HCT116 (cell line): ENCODE measurements at regions not wholly inside any gene's neighbourhood (a gene's known extent, or its start where the extent isn't known, plus 50 kb on each side); places are given as distances from the start of the nearest gene placed in this dataset.

Source experiments
- ATAC-seq: fragments of 200-7000 bp; cut with Tn5 transposase; 2 replicates; pipeline ENCODE4 v1.9.1; 2020; ENCODE audit warnings: mild to moderate bottlenecking, moderate library complexity
- BruUV-seq: library from RNA; stranded (reverse); fragments of 400-500 nt; replicated peaks from 2 replicates; lab custom pipeline; 2021; lab: Mats Ljungman, UMichigan
- CTCF ChIA-PET: fragments of 300-600 bp; sonication (Branson Sonifier 250); formaldehyde crosslinking; loops from one replicate; lab custom pipeline; 2021; ENCODE audit warnings: antibody characterized with exemption; lab: Charles Lee
- POLR2A ChIA-PET: fragments of 300-600, 350-600 bp; sonication (Branson Sonifier 250); formaldehyde crosslinking; loops from one replicate; lab custom pipeline; 2021; ENCODE audit warnings: antibody characterized with exemption; lab: Charles Lee
- RAD21 ChIA-PET, 2 experiments: fragments of 300-600 bp; sonication (Branson Sonifier 250); formaldehyde crosslinking; loops; one replicate each; lab custom pipeline; 2023; ENCODE audit warnings: low total read pairs in 2 of 2; ENCODE audit not compliant: uncharacterized antibody in 2 of 2, unreplicated experiment in 2 of 2, low non-redundant PET in 1 of 2; lab: Charles Lee
- DNase-seq: peaks from one replicate; pipeline ENCODE4 v3.0.0-alpha.2; 2010; ENCODE audit warnings: low read depth, low spot score
- H2AFZ ChIP-seq: fragments of 200-600 bp; shearing (Covaris generic), sonication (generic); 2 replicates; pipeline ENCODE4 v1.6.1; 2017; ENCODE audit warnings: low read depth, mixed run types, mixed read lengths, antibody characterized with exemption, low read length; ENCODE audit not compliant: poor library complexity, severe bottlenecking
- H3K27ac ChIP-seq: 2 replicates; pipeline ENCODE4 v1.5.1; 2012; ENCODE audit warnings: low read depth, low read length
- H3K27me3 ChIP-seq: fragments of 200-600 bp; sonication (generic); 2 replicates; pipeline ENCODE4 v1.6.1; 2016; ENCODE audit warnings: mixed run types, low read length, mixed read lengths; ENCODE audit not compliant: insufficient read depth
- H3K36me3 ChIP-seq, 2 experiments: fragments of 200-500 bp in 1 of 2; fragments of 200-600 bp in 1 of 2; sonication (Bioruptor generic) in 1 of 2; sonication (generic) in 1 of 2; 2 replicates each; pipeline versions ENCODE4 v1.5.1 to v1.6.1; 2014 to 2016; ENCODE audit warnings: low read length in 2 of 2, inconsistent platforms in 1 of 2, mixed read lengths in 1 of 2, mixed run types in 1 of 2; ENCODE audit not compliant: insufficient read depth in 2 of 2, control insufficient read depth in 1 of 2
- H3K4me1 ChIP-seq, 2 experiments: fragments of 200-600 bp in 1 of 2; sonication (generic) in 1 of 2; 2 replicates each; pipeline versions ENCODE4 v1.5.1 to v1.6.1; 2012 to 2017; ENCODE audit warnings: low read length in 2 of 2, inconsistent platforms in 1 of 2, mild to moderate bottlenecking in 1 of 2, mixed read lengths in 1 of 2, mixed run types in 1 of 2, moderate library complexity in 1 of 2; ENCODE audit not compliant: insufficient read depth in 2 of 2, control insufficient read depth in 1 of 2
- H3K4me2 ChIP-seq: fragments of 200-600 bp; sonication (generic); 2 replicates; pipeline ENCODE4 v1.6.1; 2017; ENCODE audit warnings: mixed run types, low read length, mixed read lengths
- H3K4me3 ChIP-seq, 2 experiments: fragments of 200-600 bp in 1 of 2; sonication (generic) in 1 of 2; replicated peaks in 1 of 2; 2 replicates each; pipeline ENCODE4 v1.5.1; 2011 to 2016; ENCODE audit warnings: low read length in 2 of 2, control low read depth in 1 of 2, low read depth in 1 of 2, mild to moderate bottlenecking in 1 of 2, mixed read lengths in 1 of 2, mixed run types in 1 of 2
- H3K79me2 ChIP-seq: fragments of 200-600 bp; sonication (generic); 2 replicates; pipeline ENCODE4 v1.6.1; 2017; ENCODE audit warnings: mild to moderate bottlenecking, mixed run types, low read length, moderate library complexity, mixed read lengths; ENCODE audit not compliant: insufficient read depth
- H3K9ac ChIP-seq: fragments of 200-600 bp; sonication (generic); 2 replicates; pipeline ENCODE4 v1.6.1; 2016; ENCODE audit warnings: low read length, mixed read lengths
- H3K9me2 ChIP-seq: fragments of 200-600 bp; sonication (generic), shearing (Covaris generic); 2 replicates; pipeline ENCODE4 v1.6.1; 2017; ENCODE audit warnings: mixed run types, mild to moderate bottlenecking, moderate library complexity; ENCODE audit not compliant: insufficient read depth
- H3K9me3 ChIP-seq, 2 experiments: fragments of 200-500 bp in 1 of 2; fragments of 200-600 bp in 1 of 2; sonication (Bioruptor generic) in 1 of 2; sonication (generic) in 1 of 2; 2 replicates each; pipeline ENCODE4 v1.6.1; 2014 to 2017; ENCODE audit warnings: low read length in 2 of 2, mixed read lengths in 2 of 2, inconsistent platforms in 1 of 2, low read depth in 1 of 2, mild to moderate bottlenecking in 1 of 2, mixed run types in 1 of 2, moderate library complexity in 1 of 2; ENCODE audit not compliant: control insufficient read depth in 1 of 2, insufficient read depth in 1 of 2
- H4K20me1 ChIP-seq: fragments of 200-600 bp; sonication (generic), shearing (Covaris generic); 2 replicates; pipeline ENCODE4 v1.6.1; 2017; ENCODE audit warnings: mixed run types, mild to moderate bottlenecking, moderate library complexity; ENCODE audit not compliant: insufficient read depth
- CBX3 ChIP-seq: IDR thresholded peaks from 2 replicates; pipeline ENCODE4 v1.6.1; 2012; ENCODE audit warnings: low read depth
- CEBPB ChIP-seq: IDR thresholded peaks from 2 replicates; pipeline ENCODE4 v1.6.1; 2012; ENCODE audit warnings: low read depth
- EZH2 ChIP-seq: fragments of 200-600 bp; sonication (generic); IDR thresholded peaks from 2 replicates; pipeline ENCODE4 v1.6.1; 2017; ENCODE audit warnings: antibody characterized with exemption, mixed run types
- POLR2A ChIP-seq: IDR thresholded peaks from 2 replicates; pipeline ENCODE4 v1.7.0; 2011; ENCODE audit warnings: borderline replicate concordance; ENCODE audit not compliant: insufficient read depth, insufficient read length; ENCODE audit errors: extremely low read depth
- SP1 ChIP-seq: IDR thresholded peaks from 2 replicates; pipeline ENCODE4 v1.6.1; 2012; ENCODE audit warnings: low read depth
- SRF ChIP-seq: IDR thresholded peaks from 2 replicates; pipeline ENCODE4 v1.6.1; 2012; ENCODE audit warnings: low read depth
- TCF7L2 ChIP-seq: IDR thresholded peaks from 2 replicates; pipeline ENCODE4 v1.7.0; 2011; ENCODE audit warnings: borderline replicate concordance, inconsistent platforms; ENCODE audit not compliant: insufficient read depth, insufficient read length; ENCODE audit errors: extremely low read depth
- ZNF274 ChIP-seq: fragments of 200-500 bp; sonication (Bioruptor generic); IDR thresholded peaks from 2 replicates; pipeline ENCODE4 v1.6.1; 2014; ENCODE audit warnings: mild to moderate bottlenecking, low read depth, low read length, inconsistent platforms
- intact Hi-C: fragments of 100-400 bp; cut with micrococcal nuclease; formaldehyde crosslinking; loops from 2 replicates; pipeline ENCODE4 v1.10.0; 2022
- TF ChIP-seq, protein P1 (sequence below): IDR thresholded peaks from 2 replicates; pipeline ENCODE4 v1.6.1; 2011; ENCODE audit warnings: mild to moderate bottlenecking, low read length, moderate library complexity; ENCODE audit not compliant: insufficient replicate concordance; ENCODE audit errors: extremely low read depth
- TF ChIP-seq, protein P2 (sequence below): IDR thresholded peaks from 2 replicates; pipeline ENCODE4 v1.6.1; 2012

DNA sequence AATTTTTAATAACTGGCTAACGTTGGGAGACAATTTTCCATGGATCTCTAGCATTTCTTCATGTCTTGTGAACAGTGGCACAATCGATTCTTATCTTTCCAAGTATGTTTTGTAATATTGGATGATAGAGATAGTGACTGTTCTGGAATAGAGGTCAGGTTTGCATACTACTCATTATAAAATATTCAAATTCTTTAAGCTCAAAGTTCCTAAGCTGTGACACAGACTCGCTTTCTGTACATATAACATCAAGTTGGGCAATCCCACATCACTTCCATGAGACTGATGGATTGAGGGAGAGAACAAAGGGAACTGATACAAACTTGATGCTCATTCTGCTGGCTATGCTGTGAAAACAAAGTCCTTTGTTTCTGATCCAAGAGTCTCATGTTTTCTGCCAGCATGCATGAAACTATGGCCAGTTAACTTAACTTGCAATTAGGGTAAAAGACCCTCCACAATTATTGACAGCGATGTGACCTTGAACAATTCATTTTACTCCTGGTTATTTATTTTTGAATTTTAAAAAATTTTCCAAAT lies 392.4 kb downstream of the TTLL7 start:
- H3K36me3 ChIP-seq, result no peaks in the 10 kb centered on the region
- no peaks in the 10 kb centered on the region for H3K4me1 ChIP-seq
- ATAC-seq, result no peak
- ChIA-PET RAD21 (no interaction called here), POLR2A (no interaction called here), CTCF (no interaction called here)
- no peaks in the 10 kb centered on the region for H3K9me2 ChIP-seq
- H3K27me3 ChIP-seq, result no peaks in the 10 kb centered on the region
- no peak overlapping the region for H3K27ac ChIP-seq
- no peaks in the 10 kb centered on the region for H3K9me3 ChIP-seq
- H3K9ac ChIP-seq, result no peak overlapping the region
- no peak overlapping the region for H3K4me3 ChIP-seq
- no peak overlapping the region for H2AFZ ChIP-seq
- intact Hi-C loops, result no loop called here
- no peaks in the 10 kb centered on the region for H3K79me2 ChIP-seq
- H3K4me2 ChIP-seq, result no peak overlapping the region
- no TSS peak for BruUV-seq
- no peak for DNase-seq
- H4K20me1 ChIP-seq, result no peaks in the 10 kb centered on the region
- TF ChIP-seq POLR2A (no peak), CEBPB (no peak), EZH2 (no peak), TCF7L2 (no peak), ZNF274 (no peak), SP1 (no peak), CBX3 (no peak), SRF (no peak)
- TF ChIP-seq, protein P1, sequence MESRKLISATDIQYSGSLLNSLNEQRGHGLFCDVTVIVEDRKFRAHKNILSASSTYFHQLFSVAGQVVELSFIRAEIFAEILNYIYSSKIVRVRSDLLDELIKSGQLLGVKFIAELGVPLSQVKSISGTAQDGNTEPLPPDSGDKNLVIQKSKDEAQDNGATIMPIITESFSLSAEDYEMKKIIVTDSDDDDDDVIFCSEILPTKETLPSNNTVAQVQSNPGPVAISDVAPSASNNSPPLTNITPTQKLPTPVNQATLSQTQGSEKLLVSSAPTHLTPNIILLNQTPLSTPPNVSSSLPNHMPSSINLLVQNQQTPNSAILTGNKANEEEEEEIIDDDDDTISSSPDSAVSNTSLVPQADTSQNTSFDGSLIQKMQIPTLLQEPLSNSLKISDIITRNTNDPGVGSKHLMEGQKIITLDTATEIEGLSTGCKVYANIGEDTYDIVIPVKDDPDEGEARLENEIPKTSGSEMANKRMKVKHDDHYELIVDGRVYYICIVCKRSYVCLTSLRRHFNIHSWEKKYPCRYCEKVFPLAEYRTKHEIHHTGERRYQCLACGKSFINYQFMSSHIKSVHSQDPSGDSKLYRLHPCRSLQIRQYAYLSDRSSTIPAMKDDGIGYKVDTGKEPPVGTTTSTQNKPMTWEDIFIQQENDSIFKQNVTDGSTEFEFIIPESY, result no peak
- TF ChIP-seq, protein P2, sequence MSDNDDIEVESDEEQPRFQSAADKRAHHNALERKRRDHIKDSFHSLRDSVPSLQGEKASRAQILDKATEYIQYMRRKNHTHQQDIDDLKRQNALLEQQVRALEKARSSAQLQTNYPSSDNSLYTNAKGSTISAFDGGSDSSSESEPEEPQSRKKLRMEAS, result no peak
